IMR-90 (cell line): ENCODE measurements at regions not wholly inside any gene's neighbourhood (a gene's known extent, or its start where the extent isn't known, plus 50 kb on each side); places are given as distances from the start of the nearest gene placed in this dataset.

Experiments
- ATAC-seq: fragments of 200-7000 bp; cut with Tn5 transposase; 2 replicates; pipeline ENCODE4 v1.9.1; 2020; ENCODE audit warnings: low read depth, mild to moderate bottlenecking, moderate library complexity
- BruUV-seq: library from RNA; stranded (reverse); fragments of 400-500 nt; replicated peaks from 2 replicates; lab custom pipeline; 2021; lab: Mats Ljungman, UMichigan
- CTCF ChIA-PET: fragments of 300-600 bp; formaldehyde crosslinking; extraction: SDS; loops from one replicate; lab custom pipeline; 2021; ENCODE audit warnings: antibody characterized with exemption; lab: Yijun Ruan, JAX
- POLR2A ChIA-PET: fragments of 300-600 bp; sonication (Branson Sonifier 250); formaldehyde crosslinking; loops from one replicate; lab custom pipeline; 2022; ENCODE audit warnings: antibody characterized with exemption; ENCODE audit not compliant: unreplicated experiment; lab: Charles Lee
- DNase-seq: peaks from one replicate; pipeline ENCODE4 v3.0.0; 2013
- H2AFZ ChIP-seq: replicated peaks from 2 replicates; pipeline ENCODE3; 2013; ENCODE audit warnings: low read length, mild to moderate bottlenecking; ENCODE audit not compliant: poor library complexity
- H2AK5ac ChIP-seq: 2 replicates; pipeline ENCODE4 v1.6.1; 2013; ENCODE audit warnings: low read depth, low read length, inconsistent platforms
- H2AK9ac ChIP-seq: replicated peaks from 2 replicates; pipeline ENCODE3; 2013; ENCODE audit warnings: mild to moderate bottlenecking, low read depth, low read length, moderate library complexity; ENCODE audit not compliant: poor library complexity
- H2BK120ac ChIP-seq: 2 replicates; pipeline ENCODE4 v1.6.1; 2013; ENCODE audit warnings: low read depth, low read length, inconsistent platforms
- H2BK15ac ChIP-seq: 3 replicates; pipeline ENCODE4 v1.6.1; 2013; ENCODE audit warnings: low read depth, low read length, inconsistent platforms
- H2BK20ac ChIP-seq: 2 replicates; pipeline ENCODE4 v1.6.1; 2013; ENCODE audit warnings: low read depth, mild to moderate bottlenecking, inconsistent platforms, low read length, moderate library complexity
- H2BK5ac ChIP-seq: 2 replicates; pipeline ENCODE4 v1.6.1; 2013; ENCODE audit warnings: mild to moderate bottlenecking, low read depth, low read length, inconsistent platforms; ENCODE audit not compliant: poor library complexity, severe bottlenecking
- H3K14ac ChIP-seq: replicated peaks from 2 replicates; pipeline ENCODE4 v1.6.1; 2013; ENCODE audit warnings: low read depth, low read length, inconsistent platforms
- H3K18ac ChIP-seq: 2 replicates; pipeline ENCODE4 v1.6.1; 2013; ENCODE audit warnings: low read depth, low read length, control low read depth
- H3K23ac ChIP-seq: 2 replicates; pipeline ENCODE4 v1.6.1; 2013; ENCODE audit warnings: low read depth, low read length, inconsistent platforms
- H3K27ac ChIP-seq: 2 replicates; pipeline ENCODE4 v1.5.1; 2013; ENCODE audit warnings: mild to moderate bottlenecking, control low read depth, low read length; ENCODE audit not compliant: insufficient read depth
- H3K27me3 ChIP-seq: 2 replicates; pipeline ENCODE4 v1.6.1; 2013; ENCODE audit warnings: low read length; ENCODE audit not compliant: control insufficient read depth, insufficient read depth
- H3K36me3 ChIP-seq: 2 replicates; pipeline ENCODE4 v1.6.1; 2013; ENCODE audit warnings: low read length, mixed read lengths; ENCODE audit not compliant: control insufficient read depth, insufficient read depth
- H3K4ac ChIP-seq: 2 replicates; pipeline ENCODE4 v1.6.1; 2013; ENCODE audit warnings: low read depth, low read length, inconsistent platforms
- H3K4me1 ChIP-seq: 2 replicates; pipeline ENCODE4 v1.6.1; 2013; ENCODE audit warnings: low read length, mixed read lengths; ENCODE audit not compliant: control insufficient read depth, insufficient read depth
- H3K4me2 ChIP-seq: 2 replicates; pipeline ENCODE4 v1.6.1; 2013; ENCODE audit warnings: low read depth, mild to moderate bottlenecking, control low read depth, low read length, moderate library complexity
- H3K4me3 ChIP-seq: 2 replicates; pipeline ENCODE4 v1.5.1; 2013; ENCODE audit warnings: low read depth, mild to moderate bottlenecking, control low read depth, low read length, moderate library complexity; ENCODE audit not compliant: insufficient read depth
- H3K56ac ChIP-seq: 2 replicates; pipeline ENCODE4 v1.6.1; 2013; ENCODE audit warnings: low read length, inconsistent platforms; ENCODE audit not compliant: insufficient read depth; ENCODE audit errors: extremely low read depth
- H3K79me1 ChIP-seq, 2 experiments: 2 replicates each; pipeline ENCODE4 v1.6.1; 2013; ENCODE audit warnings: low read length in 2 of 2, inconsistent platforms in 1 of 2, low read depth in 1 of 2
- H3K9ac ChIP-seq: 2 replicates; pipeline ENCODE4 v1.6.1; 2013; ENCODE audit warnings: low read depth, low read length, control low read depth
- H3K9me1 ChIP-seq: 2 replicates; pipeline ENCODE4 v1.6.1; 2013; ENCODE audit warnings: low read length, inconsistent platforms; ENCODE audit not compliant: insufficient read depth
- H3K9me3 ChIP-seq: 2 replicates; pipeline ENCODE4 v1.6.1; 2013; ENCODE audit warnings: low read length; ENCODE audit not compliant: control insufficient read depth, insufficient read depth
- H4K20me1 ChIP-seq: 2 replicates; pipeline ENCODE4 v1.6.1; 2013; ENCODE audit warnings: low read length, inconsistent platforms; ENCODE audit not compliant: insufficient read depth
- H4K5ac ChIP-seq: 2 replicates; pipeline ENCODE4 v1.6.1; 2013; ENCODE audit warnings: mild to moderate bottlenecking, low read depth, low read length, control low read depth
- H4K8ac ChIP-seq, 2 experiments: 2 replicates each; pipeline ENCODE4 v1.6.1; 2013; ENCODE audit warnings: low read depth in 2 of 2, low read length in 2 of 2, control low read depth in 1 of 2, inconsistent platforms in 1 of 2
- H4K91ac ChIP-seq: 2 replicates; pipeline ENCODE4 v1.6.1; 2013; ENCODE audit warnings: low read depth, low read length, inconsistent platforms; ENCODE audit not compliant: insufficient read depth
- FOS ChIP-seq: fragments of 150-350 bp; IDR thresholded peaks from 2 replicates; pipeline ENCODE4 v1.6.1; 2016; ENCODE audit warnings: low read depth, low read length
- WGBS, 2 experiments: methylation state at CpG; one replicate each; pipeline versions ENCODE4 v1.1.5 to v1.1.7; 2013; ENCODE audit warnings: missing lambda C conversion rate in 2 of 2; ENCODE audit not compliant: insufficient read length in 1 of 2; ENCODE audit errors: extremely low coverage in 2 of 2; 5-methylcytosine and 5-hydroxymethylcytosine counted together
- dilution Hi-C: fragments of 300-500 bp; cut with HindIII; formaldehyde crosslinking; loops from one replicate; pipeline ENCODE4 v1.14.3; 2018; ENCODE audit warnings: low sequenced_read_pairs; ENCODE audit not compliant: unreplicated experiment
- in situ Hi-C: fragments of 300-500 bp; cut with MboI; formaldehyde crosslinking; loops from 3 replicates; pipeline ENCODE4 v1.14.3; 2019; ENCODE audit warnings: low sequenced_read_pairs, inconsistent platforms, mixed read lengths
- intact Hi-C: fragments of 100-400 bp; cut with micrococcal nuclease; formaldehyde crosslinking; loops from 2 replicates; pipeline ENCODE4 v1.10.0; 2022

- TF ChIP-seq FOS, result no peak
Measured at GRCh38 chr12:88909510-88909909, 329.2 kb upstream of the KITLG start.

More at GRCh38 chr12:88909510-88909909, 329.2 kb upstream of the KITLG start:
- no peak overlapping the region for H3K4ac ChIP-seq
- H3K9ac ChIP-seq, result no peak overlapping the region
- no peak overlapping the region for H3K23ac ChIP-seq
- POLR2A ChIA-PET, result no interaction called here
- H4K8ac ChIP-seq, result no peak overlapping the region
- no peak overlapping the region for H2AK5ac ChIP-seq
- no peak overlapping the region for H2BK15ac ChIP-seq
- H4K91ac ChIP-seq, result no peak overlapping the region
- dilution Hi-C loops (no loop called here), intact Hi-C loops (no loop called here), in situ Hi-C loops (no loop called here)
- no peak for DNase-seq
- WGBS, 2 experiments, result no CpG with 5 or more reads among the region's 2 CpGs
- no peak overlapping the region for H2AFZ ChIP-seq
- H3K14ac ChIP-seq, result no peak overlapping the region
- no peaks in the 10 kb centered on the region for H3K9me1 ChIP-seq
- H2BK20ac ChIP-seq, result no peak overlapping the region
- H3K27ac ChIP-seq, result no peak overlapping the region
- no peak overlapping the region for H2BK120ac ChIP-seq
- no peaks in the 10 kb centered on the region for H3K27me3 ChIP-seq
- H3K4me2 ChIP-seq, result no peak overlapping the region
- no peak overlapping the region for H3K56ac ChIP-seq
- CTCF ChIA-PET, result no interaction called here
- H2AK9ac ChIP-seq, result no peak overlapping the region
- no peak overlapping the region for H3K4me3 ChIP-seq
- H3K4me1 ChIP-seq, result no peaks in the 10 kb centered on the region
- BruUV-seq, result no TSS peak
- ATAC-seq, result no peak
- H4K5ac ChIP-seq, result no peak overlapping the region
- no peaks in the 10 kb centered on the region for H4K20me1 ChIP-seq
- no peaks in the 10 kb centered on the region for H3K36me3 ChIP-seq
- H3K9me3 ChIP-seq, result 0 out of 2 replicates have a peak, but pooled peaks cover 3% of the 10 kb centered on the region
- no peak overlapping the region for H3K18ac ChIP-seq
- no peak overlapping the region for H2BK5ac ChIP-seq
- no peaks in the 10 kb centered on the region for H3K79me1 ChIP-seq
